SU-DHL-6 (cell line): ENCODE measurements at regions not wholly inside any gene's neighbourhood (a gene's known extent, or its start where the extent isn't known, plus 50 kb on each side); places are given as distances from the start of the nearest gene placed in this dataset.

Source experiments
- H2AFZ ChIP-seq: fragments of 200-600 bp; sonication (generic); 2 replicates; pipeline ENCODE4 v1.6.1; 2014; ENCODE audit warnings: low read depth, mild to moderate bottlenecking, moderate library complexity, mixed read lengths, antibody characterized with exemption, low read length; ENCODE audit not compliant: severe bottlenecking
- H3F3A ChIP-seq: fragments of 200-600 bp; shearing (Covaris generic); 2 replicates; pipeline ENCODE4 v1.6.0; 2016; ENCODE audit warnings: antibody characterized with exemption, mild to moderate bottlenecking; ENCODE audit not compliant: insufficient read depth
- H3K27ac ChIP-seq: fragments of 200-600 bp; sonication (generic); 2 replicates; pipeline ENCODE4 v1.5.1; 2016; ENCODE audit warnings: low read depth, mild to moderate bottlenecking, low read length, moderate library complexity, mixed read lengths
- H3K27me3 ChIP-seq: fragments of 200-600 bp; sonication (generic), shearing (Covaris generic); 2 replicates; pipeline ENCODE4 v1.6.0; 2014; ENCODE audit warnings: mild to moderate bottlenecking, low read length
- H3K36me3 ChIP-seq: fragments of 200-600 bp; sonication (generic); 2 replicates; pipeline ENCODE4 v1.6.1; 2014; ENCODE audit warnings: mild to moderate bottlenecking, low read length, mixed read lengths
- H3K4me2 ChIP-seq: fragments of 300-600, 200-600 bp; shearing (Covaris generic), sonication (generic); 2 replicates; pipeline ENCODE4 v1.6.0; 2014; ENCODE audit warnings: low read length, low read depth, mild to moderate bottlenecking; ENCODE audit not compliant: poor library complexity, severe bottlenecking
- H3K4me3 ChIP-seq: fragments of 200-600 bp; sonication (generic); 2 replicates; pipeline ENCODE4 v1.5.1; 2014; ENCODE audit warnings: antibody characterized with exemption, low read length, mild to moderate bottlenecking, mixed read lengths; ENCODE audit not compliant: insufficient read depth, poor library complexity, severe bottlenecking
- H3K79me2 ChIP-seq: fragments of 200-600 bp; sonication (generic); 2 replicates; pipeline ENCODE4 v1.6.1; 2014; ENCODE audit warnings: mild to moderate bottlenecking, low read length, moderate library complexity; ENCODE audit not compliant: insufficient read depth
- H3K9ac ChIP-seq: fragments of 200-600 bp; sonication (generic); 2 replicates; pipeline ENCODE4 v1.7.0; 2014; ENCODE audit warnings: mild to moderate bottlenecking, low read length
- H3K9me2 ChIP-seq: fragments of 200-600 bp; sonication (generic); replicated peaks from 2 replicates; pipeline ENCODE4 v1.6.1; 2014; ENCODE audit warnings: low read length; ENCODE audit not compliant: insufficient read depth
- H3K9me3 ChIP-seq: fragments of 200-600 bp; sonication (generic); 2 replicates; pipeline ENCODE4 v1.6.1; 2014; ENCODE audit warnings: low read length, mixed read lengths; ENCODE audit not compliant: insufficient read depth
- H4K20me1 ChIP-seq: fragments of 200-600 bp; sonication (generic); 2 replicates; pipeline ENCODE4 v1.6.1; 2014; ENCODE audit warnings: low read depth, mild to moderate bottlenecking, antibody characterized with exemption, low read length, moderate library complexity, mixed read lengths
- CTCF ChIP-seq: fragments of 200-600 bp; sonication (generic); IDR thresholded peaks from one replicate; pipeline ENCODE4 v1.5.1; 2017; ENCODE audit warnings: antibody characterized with exemption, mild to moderate bottlenecking, low read length, moderate library complexity; ENCODE audit not compliant: insufficient read depth, poor library complexity, severe bottlenecking
- EZH2phosphoT487 ChIP-seq: fragments of 200-600 bp; sonication (generic), shearing (Covaris generic); conservative IDR thresholded peaks from 2 replicates; pipeline ENCODE4 v1.6.1; 2018; ENCODE audit warnings: mild to moderate bottlenecking, antibody characterized with exemption, low read length, moderate library complexity, mixed read lengths

- Histone ChIP-seq H3K9me2 (no peaks in the 10 kb centered on the region), H2AFZ (no peak overlapping the region), H3K9ac (no peak overlapping the region), H4K20me1 (no peaks in the 10 kb centered on the region), H3K27ac (no peak overlapping the region), H3K9me3 (no peaks in the 10 kb centered on the region), H3K27me3 (no peaks in the 10 kb centered on the region), H3K4me3 (no peak overlapping the region), H3F3A (no peaks in the 10 kb centered on the region), H3K79me2 (no peaks in the 10 kb centered on the region), H3K36me3 (no peaks in the 10 kb centered on the region), H3K4me2 (no peak overlapping the region)
- TF ChIP-seq EZH2phosphoT487 = no peak
- no peak for TF ChIP-seq CTCF
These were observed 258.6 kb downstream of the KLF13 start for GRCh38 chr15:31585240-31585639.

DNA sequence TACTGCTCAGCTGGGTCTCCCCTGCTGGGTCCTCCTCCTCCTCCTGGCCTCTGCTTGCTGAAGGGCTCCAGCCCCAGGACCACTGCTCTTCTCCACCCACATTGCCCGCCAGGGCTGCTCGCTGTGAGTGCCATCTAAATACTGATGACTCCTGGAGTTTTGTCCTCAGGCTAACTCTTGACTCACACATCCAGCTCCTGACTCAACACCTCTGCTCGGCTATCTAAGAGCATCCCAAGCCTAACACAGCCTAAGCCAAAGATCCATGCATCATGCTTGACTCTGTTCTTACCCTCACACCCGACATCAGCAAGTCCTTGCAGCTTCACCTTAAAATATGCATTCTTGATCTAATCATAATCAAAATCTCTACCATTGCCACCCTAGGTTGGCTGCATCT, 260.2 kb downstream of the KLF13 start:
- no peaks in the 10 kb centered on the region for H3K9me2 ChIP-seq
- no peaks in the 10 kb centered on the region for H3K79me2 ChIP-seq
- no peak overlapping the region for H3K4me2 ChIP-seq
- no peak overlapping the region for H3K4me3 ChIP-seq
- H3K9ac ChIP-seq = no peak overlapping the region
- no peaks in the 10 kb centered on the region for H3K27me3 ChIP-seq
- H3K27ac ChIP-seq = no peak overlapping the region
- H3F3A ChIP-seq = no peaks in the 10 kb centered on the region
- H3K36me3 ChIP-seq = no peaks in the 10 kb centered on the region
- TF ChIP-seq CTCF (no peak), EZH2phosphoT487 (no peak)
- H2AFZ ChIP-seq = no peak overlapping the region
- no peaks in the 10 kb centered on the region for H3K9me3 ChIP-seq
- H4K20me1 ChIP-seq = no peaks in the 10 kb centered on the region

DNA sequence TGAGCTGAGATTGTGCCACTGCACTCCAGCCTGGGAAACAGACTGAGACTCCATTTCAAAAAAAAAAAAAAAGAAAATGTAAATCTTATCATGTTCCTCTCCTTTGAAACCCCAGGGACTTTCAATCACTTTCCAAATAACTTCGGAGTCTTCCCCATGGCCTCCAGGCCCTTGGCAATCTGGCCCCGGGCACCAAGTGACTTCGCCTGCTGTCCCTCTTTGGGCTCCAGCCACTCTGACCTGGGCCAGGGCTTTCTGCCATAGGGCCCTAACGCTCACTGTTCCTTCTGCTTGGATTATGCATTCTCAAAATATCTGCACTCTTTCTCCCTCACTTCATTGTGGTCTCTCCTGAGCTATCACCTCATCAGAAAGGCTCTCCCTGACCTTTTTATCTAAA, 260.9 kb downstream of the KLF13 start:
- Histone ChIP-seq H3F3A (no peaks in the 10 kb centered on the region), H2AFZ (no peak overlapping the region), H3K36me3 (no peaks in the 10 kb centered on the region), H3K27ac (no peak overlapping the region), H3K9ac (no peak overlapping the region), H3K9me2 (no peaks in the 10 kb centered on the region), H3K4me3 (no peak overlapping the region), H3K27me3 (no peaks in the 10 kb centered on the region), H3K9me3 (no peaks in the 10 kb centered on the region), H3K4me2 (no peak overlapping the region), H4K20me1 (no peaks in the 10 kb centered on the region), H3K79me2 (no peaks in the 10 kb centered on the region)
- no peak for TF ChIP-seq EZH2phosphoT487
- TF ChIP-seq CTCF = no peak

DNA sequence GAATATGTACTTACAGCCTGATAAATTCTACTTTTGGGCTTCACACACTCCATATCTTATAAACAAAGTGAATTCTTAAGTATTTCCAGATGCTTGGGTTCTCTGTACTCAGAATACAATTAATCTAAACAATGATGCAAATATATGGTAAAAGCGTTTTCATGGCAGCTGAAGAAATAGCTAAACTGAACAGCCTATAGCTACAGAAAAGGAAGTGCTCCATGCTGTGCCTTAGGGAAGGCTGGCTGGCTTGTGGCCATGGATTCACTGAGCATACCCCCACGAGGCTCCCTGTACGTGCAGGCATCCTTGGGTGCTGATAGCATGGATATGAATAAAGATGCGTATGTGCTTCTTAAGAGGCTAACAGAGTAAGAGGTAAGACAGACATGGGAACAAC, 264.0 kb downstream of the KLF13 start:
- no peaks in the 10 kb centered on the region for H3K79me2 ChIP-seq
- TF ChIP-seq CTCF (no peak), EZH2phosphoT487 (no peak)
- no peak overlapping the region for H2AFZ ChIP-seq
- H3K36me3 ChIP-seq = no peaks in the 10 kb centered on the region
- H3K9ac ChIP-seq = no peak overlapping the region
- H3K27ac ChIP-seq = no peak overlapping the region
- no peak overlapping the region for H3K4me2 ChIP-seq
- no peaks in the 10 kb centered on the region for H3K9me3 ChIP-seq
- no peaks in the 10 kb centered on the region for H3K27me3 ChIP-seq
- H3K4me3 ChIP-seq = no peak overlapping the region
- no peaks in the 10 kb centered on the region for H3F3A ChIP-seq
- no peaks in the 10 kb centered on the region for H4K20me1 ChIP-seq
- H3K9me2 ChIP-seq = no peaks in the 10 kb centered on the region
